ENCODE measurements at regions not wholly inside any gene's neighbourhood (a gene's known extent, or its start where the extent isn't known, plus 50 kb on each side); places are given as distances from the start of the nearest gene placed in this dataset.

GRCh38 chr5:8258801-8259200 lies 389.9 kb downstream of the MTRR start:
- no peak for TF ChIP-seq POLR2A (IDR thresholded peaks at IDR 0.05)
- TF ChIP-seq, protein P1, sequence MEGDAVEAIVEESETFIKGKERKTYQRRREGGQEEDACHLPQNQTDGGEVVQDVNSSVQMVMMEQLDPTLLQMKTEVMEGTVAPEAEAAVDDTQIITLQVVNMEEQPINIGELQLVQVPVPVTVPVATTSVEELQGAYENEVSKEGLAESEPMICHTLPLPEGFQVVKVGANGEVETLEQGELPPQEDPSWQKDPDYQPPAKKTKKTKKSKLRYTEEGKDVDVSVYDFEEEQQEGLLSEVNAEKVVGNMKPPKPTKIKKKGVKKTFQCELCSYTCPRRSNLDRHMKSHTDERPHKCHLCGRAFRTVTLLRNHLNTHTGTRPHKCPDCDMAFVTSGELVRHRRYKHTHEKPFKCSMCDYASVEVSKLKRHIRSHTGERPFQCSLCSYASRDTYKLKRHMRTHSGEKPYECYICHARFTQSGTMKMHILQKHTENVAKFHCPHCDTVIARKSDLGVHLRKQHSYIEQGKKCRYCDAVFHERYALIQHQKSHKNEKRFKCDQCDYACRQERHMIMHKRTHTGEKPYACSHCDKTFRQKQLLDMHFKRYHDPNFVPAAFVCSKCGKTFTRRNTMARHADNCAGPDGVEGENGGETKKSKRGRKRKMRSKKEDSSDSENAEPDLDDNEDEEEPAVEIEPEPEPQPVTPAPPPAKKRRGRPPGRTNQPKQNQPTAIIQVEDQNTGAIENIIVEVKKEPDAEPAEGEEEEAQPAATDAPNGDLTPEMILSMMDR (IDR thresholded peaks at IDR 0.05) = no peak
